ENCODE measurements at regions not wholly inside any gene's neighbourhood (a gene's known extent, or its start where the extent isn't known, plus 50 kb on each side); places are given as distances from the start of the nearest gene placed in this dataset.

DNA sequence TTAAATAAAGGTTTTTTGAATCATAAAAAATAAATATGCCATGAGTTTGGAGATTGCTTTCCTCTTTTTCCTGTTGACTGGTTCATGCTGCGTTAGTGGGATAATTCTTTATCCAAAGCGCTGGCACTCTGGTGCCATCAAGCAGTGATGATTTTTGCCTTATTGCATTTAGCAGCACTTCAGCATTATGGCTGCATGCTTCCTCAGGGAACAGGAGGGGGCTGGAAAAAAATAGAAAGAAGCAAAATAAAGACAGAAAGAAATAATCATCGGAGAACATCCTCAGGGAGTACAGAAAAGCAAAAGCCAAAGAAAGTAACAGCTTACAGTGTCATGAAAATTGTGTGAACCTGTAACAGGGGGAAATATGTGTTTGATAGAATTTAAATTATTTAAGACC, 1408.2 kb upstream of the PIK3C3 start:
- no peak for DNase-seq (ENCODE audit: low read depth)

DNA sequence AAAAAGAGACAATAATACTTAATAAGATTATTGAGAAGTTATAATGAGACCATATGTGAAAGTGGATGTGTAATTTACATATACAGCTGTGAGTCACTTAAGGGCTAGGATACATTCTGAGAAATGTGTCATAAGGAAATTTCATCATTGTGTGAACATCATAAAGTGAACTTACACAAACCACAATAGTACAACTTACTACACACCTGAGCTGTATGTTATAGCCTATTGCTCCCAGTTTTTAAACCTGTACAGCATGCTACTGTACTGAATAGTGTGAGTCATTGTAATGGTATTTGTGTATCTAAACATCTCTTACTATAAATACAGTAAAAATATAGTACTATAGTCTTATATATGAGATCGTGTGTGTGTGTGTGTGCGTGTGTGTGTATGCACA, 1420.3 kb upstream of the PIK3C3 start:
- no peak for DNase-seq (ENCODE audit: low read depth)

DNA sequence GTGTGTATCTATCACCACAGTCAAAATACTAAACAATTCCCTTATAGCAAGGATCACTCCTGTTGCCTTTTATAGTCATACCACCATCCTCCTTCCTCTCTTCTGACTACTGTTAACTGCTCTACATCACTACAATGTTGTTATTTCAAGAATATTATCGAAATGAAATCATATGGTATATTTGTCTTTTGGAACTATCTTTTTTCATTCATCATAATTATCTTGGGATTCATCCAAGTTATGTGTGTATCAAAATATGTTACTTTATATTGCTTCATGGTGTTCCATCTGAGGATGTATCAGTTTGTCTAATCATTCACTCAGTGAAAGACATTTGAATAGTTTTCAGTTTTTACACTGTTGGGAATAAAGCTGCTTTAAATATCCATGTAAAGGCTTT, 1423.0 kb upstream of the PIK3C3 start:
- no peak for DNase-seq (ENCODE audit: low read depth)

DNA sequence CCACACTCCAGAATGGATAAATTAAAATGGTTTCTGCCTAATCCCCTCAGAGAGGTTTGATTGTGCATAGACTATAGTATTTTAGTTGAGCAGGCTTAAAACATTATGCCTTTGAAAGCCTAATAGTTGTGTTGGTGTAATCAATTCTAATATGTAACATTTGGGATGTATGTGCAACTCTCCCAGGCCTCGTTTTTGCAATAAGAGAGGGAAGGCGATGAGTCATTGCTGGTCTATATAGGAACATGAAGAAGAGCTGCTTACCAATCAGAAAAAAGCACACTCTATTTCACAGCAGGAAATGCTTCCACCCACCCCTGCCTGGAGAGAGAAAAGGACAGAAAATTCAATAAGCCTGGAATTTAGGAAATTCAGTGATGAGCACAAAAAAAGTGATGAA, 1424.0 kb upstream of the PIK3C3 start:
- DNase-seq (ENCODE audit: low read depth), result no peak

DNA sequence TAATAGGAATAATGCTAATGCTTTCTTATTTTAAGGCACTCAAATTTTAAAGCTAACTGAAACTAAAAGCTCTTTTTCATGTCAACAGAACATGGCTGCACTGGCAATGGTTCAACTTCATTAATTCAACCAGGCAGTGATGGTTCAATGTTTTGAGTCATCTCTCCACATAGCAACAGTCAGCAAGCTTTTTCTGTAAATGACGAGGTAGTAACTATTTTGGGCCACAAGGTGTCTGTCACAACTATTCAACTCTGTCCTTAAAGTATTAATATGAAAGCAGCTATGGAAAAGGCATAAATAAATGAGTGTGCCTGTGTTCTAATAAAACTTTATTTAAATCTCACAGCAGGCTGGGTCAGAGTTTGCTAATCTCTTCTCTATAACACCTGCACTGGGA, 1425.6 kb upstream of the PIK3C3 start:
- DNase-seq (ENCODE audit: low read depth), result no peak

DNA sequence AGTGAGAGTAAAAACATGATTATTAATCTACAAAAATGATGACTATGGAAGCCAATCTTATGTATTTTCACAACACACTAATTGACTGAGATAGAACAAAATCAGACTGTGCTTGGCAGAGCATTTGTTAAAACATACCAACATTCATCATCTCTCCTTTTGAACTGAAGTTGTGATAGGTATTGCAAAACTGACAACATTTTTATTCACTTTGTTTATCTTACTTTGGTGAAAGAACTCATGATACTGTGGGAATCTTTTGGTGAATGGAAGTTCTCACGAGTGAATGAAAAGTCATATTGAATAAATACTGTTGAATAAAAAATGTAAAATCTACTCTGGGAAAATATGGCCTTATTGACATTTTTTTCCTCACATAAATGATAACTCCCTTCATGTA, 1430.2 kb upstream of the PIK3C3 start:
- no peak for DNase-seq (ENCODE audit: low read depth)

DNA sequence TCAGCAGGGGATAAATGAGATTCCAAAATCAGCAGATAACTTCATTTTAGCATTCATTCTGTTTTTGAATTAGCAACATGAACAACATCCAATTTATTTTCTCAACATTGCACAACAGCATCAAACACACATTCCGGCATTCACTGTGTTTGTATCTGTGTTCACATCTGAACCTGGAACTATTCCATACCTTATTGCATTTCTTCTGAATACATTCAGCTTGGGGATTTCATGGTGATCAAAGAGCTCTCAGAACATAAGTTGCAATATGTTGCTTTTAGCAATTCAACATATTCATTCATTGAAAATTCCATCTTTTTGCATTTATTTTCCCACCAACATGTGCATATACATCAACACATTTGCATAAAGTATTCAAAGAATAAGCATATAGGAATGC, 1431.7 kb upstream of the PIK3C3 start:
- DNase-seq (ENCODE audit: low read depth), result no peak

DNA sequence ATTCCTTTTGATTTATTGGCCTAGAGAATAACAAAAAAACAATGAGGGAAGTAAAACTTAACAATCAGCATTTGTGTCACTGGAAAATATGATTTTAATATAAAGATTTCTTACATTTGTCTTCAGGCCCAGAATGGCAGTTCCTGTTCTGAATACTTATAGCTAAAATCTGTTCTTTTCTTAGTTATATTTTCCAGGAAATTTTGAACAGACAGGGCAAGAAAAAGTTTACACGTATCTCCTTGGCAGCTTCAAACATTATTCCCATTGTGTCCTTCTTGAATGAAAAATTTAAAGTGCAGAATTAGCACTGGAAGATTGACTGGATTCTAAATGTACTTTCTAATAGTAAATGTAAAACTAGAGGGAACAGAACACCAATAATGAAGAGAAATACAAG, 1454.0 kb upstream of the PIK3C3 start:
- DNase-seq (ENCODE audit: low read depth), result no peak

DNA sequence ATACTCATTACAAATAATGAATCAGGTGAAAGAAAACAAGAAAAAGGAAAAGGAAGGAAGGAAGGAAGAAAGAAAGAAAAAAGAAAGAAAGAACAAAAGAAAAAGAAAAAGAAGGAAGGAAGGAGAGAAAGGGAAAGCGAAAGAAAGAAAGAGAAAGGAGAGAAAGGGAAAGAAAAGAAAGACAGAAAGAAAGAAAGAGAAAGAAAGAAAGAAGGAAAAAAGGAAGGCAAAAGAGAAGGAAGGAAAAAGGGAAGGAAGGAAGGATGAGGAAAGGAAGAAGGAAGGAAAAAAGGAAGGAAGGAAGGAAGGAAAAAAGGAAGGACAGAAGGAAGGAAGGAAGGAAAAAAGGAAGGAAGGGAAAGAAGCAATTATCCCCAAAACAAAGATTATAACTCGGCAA, 1460.4 kb upstream of the PIK3C3 start:
- no peak for DNase-seq (ENCODE audit: low read depth)

DNA sequence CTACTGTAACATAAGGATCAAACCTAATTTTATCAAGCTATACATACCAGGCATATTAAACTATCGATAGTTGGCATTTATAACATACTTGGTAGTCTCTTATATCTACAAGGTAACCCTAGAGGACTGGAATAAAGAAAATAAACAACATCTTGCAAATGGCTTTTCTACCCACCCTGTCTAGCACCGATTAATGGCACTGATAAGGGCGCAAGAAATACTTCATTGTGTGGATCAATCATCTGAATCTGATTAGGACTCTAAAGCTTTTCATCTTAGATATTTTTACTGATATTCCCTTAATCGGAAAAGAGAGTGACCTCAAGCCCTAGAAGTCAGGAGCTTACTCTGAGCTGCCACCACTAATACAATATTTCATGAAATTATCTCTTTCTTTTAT, 1461.7 kb upstream of the PIK3C3 start:
- no peak for DNase-seq (ENCODE audit: low read depth)

DNA sequence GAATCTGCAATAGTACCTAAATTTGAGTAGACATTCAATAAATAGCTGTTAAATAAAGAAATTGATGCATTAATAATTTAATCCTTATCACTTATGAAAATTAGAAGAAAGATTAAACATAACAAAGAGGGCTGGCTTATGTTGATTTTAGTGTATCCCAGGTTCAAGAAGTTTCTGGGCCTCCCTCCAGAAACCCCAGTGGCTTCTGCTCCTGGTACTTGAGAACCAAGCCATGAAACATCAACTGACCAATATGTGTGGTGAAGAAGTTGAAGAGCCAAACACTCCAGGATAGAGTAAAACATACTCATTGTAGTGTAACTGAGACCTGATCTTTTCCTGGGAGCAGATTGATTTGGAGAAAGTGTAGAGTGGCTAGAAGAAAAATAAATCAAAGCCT, 1465.7 kb upstream of the PIK3C3 start:
- DNase-seq (ENCODE audit: low read depth), result no peak

DNA sequence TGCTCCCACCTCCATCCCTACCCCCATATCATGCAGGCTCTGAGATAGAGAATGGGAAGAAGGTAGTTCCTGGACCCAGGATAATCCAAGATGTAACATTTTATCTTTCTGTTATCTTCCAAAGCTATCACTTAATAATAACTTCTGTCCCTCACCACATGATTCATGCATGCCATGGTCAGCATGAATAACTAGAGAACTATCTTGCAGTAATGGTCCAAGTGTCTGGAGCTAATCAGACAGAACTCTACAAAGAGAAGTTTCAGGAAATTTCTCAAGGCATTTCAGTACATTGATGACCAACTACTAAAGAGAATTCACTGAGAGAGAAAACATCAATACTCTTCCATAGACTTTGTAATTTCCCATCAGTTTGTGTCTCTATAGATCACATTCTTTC, 1469.7 kb upstream of the PIK3C3 start:
- DNase-seq (ENCODE audit: low read depth), result no peak

DNA sequence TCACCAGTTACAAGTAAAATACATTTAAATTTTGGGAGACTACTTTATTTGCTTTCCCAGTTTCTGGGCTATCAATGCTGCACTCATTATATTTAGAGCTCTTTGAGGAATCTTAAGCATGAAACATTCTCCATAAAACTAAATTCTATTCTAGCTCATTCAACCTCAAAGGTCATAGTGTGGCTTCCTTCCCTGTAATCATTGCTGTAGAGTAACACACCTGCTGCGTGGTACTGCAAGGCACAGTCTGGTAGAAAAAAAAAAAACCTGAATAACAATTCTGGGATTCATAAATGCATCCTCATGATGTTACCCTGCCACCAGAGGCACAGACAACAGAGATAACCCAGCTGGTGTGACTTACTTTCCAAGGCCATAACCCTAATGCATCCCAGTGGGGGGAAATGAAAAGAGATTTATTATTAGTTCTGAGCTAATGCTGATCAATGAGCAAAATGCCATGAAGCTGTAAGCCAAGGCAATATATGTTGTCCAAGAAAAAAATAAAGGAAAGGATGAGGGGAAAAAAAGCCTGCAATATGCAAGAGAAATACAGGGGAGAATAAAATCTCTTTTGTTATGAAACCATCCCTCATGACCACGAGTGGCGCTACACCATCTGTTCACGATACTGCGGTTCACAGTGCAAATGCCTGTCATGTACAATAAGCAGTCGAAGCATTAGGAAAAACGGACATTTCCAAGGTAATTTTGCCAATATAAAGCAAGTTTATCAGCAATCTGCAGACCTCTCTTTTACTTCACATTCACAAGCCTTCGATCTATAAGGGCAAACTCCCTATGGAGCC, 1481.6 kb upstream of the PIK3C3 start:
- DNase-seq (ENCODE audit: low read depth), result no peak

DNA sequence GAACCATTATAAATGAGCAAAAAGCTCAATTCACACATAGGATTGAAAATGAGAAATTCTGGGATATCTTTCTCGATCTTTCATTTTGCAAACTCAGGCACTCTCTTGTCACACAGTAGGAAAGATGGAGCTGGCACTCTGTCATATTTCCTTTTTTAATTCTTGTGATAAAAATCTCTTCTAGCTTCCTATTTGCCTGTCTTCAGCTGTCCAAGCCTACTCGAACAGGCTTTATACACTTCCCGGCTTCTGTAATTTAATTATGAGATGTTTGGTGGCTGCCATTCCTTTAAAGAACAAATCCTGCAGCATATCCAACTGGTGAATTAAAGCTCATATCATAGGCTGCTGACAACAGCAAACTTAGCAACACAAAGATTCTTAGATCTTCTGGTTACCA, 1484.3 kb upstream of the PIK3C3 start:
- DNase-seq (ENCODE audit: low read depth), result no peak

DNA sequence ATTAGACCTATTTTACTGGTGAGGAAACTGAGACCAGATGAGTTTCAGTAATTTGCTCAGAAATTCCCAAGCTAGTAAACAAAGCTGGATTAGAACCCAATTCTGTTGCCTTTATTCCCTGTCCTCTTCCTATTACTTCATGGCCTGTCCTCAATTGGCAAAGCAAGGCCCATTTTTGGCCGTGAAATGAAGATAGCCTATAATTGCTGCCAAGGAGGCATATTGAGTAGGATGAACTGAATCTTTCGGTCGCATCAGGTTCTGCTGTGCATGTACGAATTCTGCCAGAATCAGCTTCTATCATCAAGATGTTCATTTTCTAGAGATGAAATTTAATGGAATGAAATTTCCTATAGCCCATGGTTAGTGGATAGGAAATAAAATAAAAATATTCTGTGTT, 1485.2 kb upstream of the PIK3C3 start:
- no peak for DNase-seq (ENCODE audit: low read depth)

DNA sequence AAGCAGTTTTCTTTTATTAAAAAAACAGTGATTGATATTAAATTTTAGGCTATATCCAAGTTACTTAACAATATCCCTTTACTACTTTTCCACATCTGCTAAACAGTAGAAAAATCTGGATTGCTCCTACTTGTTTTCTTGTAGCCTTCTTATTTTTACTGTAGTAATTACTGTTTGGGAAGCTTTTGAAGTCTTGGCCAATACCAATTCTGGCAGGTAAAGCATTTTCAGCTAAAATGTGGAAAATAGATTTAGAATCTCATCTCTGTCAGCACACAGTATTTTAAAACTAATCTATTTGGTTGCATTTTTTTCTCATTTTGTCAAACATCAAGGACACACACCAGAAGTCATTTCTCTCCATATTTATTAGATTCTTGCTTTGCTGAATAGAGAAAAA, 1485.7 kb upstream of the PIK3C3 start:
- no peak for DNase-seq (ENCODE audit: low read depth)

DNA sequence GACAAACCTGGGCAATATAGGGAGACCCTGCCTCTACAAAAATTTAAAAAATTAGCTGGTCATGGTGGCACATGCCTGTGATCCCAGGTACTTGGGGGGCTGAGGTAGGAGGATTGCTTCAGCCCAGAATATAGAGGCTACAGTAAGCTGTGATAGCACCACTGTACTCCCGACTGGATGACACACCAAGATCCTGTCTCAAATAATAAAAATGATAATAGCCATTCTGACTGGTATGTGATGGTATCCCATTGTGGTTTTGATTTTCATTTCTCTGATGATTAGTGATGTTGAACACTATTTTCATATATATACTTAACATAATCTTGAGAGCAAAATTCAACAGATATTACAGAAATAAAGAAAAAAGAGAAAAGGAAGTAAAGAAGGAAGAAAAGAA, 1491.0 kb upstream of the PIK3C3 start:
- no peak for DNase-seq (ENCODE audit: low read depth)

DNA sequence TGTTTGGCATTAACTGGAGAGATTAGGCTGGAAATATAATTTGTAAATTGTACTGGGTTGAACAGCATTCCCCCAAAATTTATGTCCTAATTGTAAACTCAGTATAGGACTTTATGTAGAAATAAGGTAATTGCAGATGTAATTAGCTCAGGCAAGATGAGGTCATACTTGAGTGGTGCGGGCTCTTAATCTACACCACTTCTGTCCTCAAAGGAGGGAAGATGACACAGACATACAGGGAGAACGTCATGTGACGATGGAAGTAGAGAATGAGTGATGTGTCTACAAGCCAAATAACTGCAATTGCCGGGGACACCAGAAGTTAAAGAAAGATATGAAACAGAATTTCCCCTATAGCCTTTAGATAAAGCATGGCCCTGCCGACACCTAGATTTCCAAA, 1501.1 kb upstream of the PIK3C3 start:
- DNase-seq (ENCODE audit: low read depth), result no peak

DNA sequence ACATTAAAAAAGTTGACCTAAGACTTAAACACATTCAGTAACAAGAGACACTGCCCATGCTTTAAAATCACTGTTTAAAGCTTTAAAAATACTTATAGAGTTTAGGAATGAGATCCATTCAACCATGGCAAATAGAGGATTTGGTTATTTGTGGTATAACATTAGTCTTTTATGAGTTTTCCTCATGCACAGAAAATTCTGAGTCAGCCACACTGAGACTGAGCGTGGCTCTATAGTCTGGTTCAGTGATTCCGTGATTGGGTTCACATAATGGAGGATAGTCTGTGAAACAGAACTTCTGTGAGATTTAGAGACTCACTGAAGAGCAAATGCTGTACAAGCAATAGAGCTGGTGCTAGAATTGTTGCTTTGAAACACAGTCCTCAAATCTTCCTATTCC, 1502.4 kb upstream of the PIK3C3 start:
- DNase-seq (ENCODE audit: low read depth), result no peak

DNA sequence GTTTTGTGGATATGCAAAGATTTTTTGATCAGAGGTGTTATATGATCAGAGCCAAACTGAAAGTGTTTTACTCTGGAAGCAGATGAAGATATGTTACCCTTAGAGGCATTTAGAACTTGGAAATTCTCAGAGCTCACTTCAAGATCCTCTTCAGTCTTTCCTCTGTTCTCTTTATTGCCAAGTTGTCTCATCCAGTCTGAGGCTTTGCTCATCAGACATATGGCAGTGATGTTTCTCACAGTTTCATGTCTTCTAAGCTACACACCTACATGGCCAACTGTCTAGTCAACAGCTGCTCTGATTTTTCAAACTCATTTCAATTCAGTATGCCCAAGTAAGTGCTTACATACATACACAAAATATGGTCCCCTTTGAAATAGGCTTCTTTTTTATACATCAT, 1504.3 kb upstream of the PIK3C3 start:
- DNase-seq (ENCODE audit: low read depth), result no peak

DNA sequence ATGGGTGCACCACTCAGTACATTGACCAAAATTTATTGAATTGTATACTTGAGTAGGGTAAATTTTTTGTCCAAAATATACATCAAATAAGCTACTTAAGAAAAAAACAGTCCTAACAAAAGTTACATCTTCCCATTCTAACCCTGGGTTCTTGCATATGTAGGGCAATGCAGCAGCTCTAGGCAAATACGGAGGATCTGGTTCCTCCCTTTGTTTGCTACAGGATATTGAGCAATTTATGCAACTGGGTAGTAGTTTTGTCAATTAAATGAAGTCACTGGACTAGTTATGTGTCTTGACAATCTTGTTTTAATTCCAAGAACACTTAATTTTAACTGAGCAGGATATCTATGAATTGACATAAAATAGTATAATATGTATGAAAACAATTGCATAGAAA, 1507.2 kb upstream of the PIK3C3 start:
- no peak for DNase-seq (ENCODE audit: low read depth)

DNA sequence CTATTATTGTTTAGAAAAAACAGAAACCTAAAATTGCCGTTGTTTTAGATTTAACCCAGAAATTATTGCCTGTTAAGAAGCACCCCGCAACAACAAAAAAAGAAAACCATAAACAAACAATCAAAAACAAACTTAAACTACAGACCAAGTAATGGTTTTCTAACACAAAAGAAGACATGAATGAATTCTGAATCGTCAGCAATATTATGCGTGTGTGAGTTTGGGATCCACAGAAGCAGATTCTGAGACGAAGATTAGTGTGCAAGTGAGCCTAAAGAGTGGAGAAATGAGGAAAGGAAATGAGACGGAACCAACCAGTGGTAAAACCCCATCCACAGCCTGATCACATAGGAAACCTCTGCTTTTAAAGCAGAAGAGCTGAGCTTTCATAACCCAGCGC, 1514.9 kb upstream of the PIK3C3 start:
- DNase-seq (ENCODE audit: low read depth), result no peak

DNA sequence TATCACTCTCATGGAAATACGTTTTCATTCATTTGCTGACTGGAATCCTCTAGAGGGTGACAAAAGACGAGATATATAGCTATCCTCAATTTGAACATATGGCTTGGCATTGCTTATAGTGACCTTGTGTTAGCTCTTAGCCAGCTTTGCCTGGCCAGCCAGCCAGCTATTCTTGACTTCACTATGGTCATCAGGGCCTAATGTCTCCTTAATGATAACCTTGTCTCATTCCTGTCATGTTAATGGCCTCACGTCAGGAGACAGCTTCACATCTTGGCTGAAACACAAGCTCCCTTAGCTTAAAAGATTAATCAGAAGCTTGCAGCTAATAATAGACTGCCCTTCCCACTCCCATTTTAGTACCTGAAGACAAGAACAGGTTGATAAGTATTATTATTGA, 1517.5 kb upstream of the PIK3C3 start:
- DNase-seq (ENCODE audit: low read depth), result no peak

Measured in T-helper 22 cell (primary cell).